K562 (cell line): ENCODE measurements at regions not wholly inside any gene's neighbourhood (a gene's known extent, or its start where the extent isn't known, plus 50 kb on each side); places are given as distances from the start of the nearest gene placed in this dataset.
A peak's percentile ranks its signal among the peaks of the same experiment; 100 is the strongest.

Experiments
- BRD9 ChIP-seq: fragments of 450-650 bp; IDR thresholded peaks from 2 replicates; pipeline ENCODE4 v1.6.1; 2018; ENCODE audit warnings: low read depth; ENCODE audit not compliant: partially characterized antibody
- E2F3 ChIP-seq: fragments of 250-450 bp; sonication (Bioruptor Pico); IDR thresholded peaks from 2 replicates; pipeline ENCODE4 v1.4.0; 2020; ENCODE audit warnings: mild to moderate bottlenecking
- ESRRB ChIP-seq: fragments of 250-450 bp; sonication (Bioruptor Pico); IDR thresholded peaks from 2 replicates; pipeline ENCODE4 v1.5.0; 2020; ENCODE audit warnings: mild to moderate bottlenecking, moderate library complexity, borderline replicate concordance
- ETS2 ChIP-seq: IDR thresholded peaks from 2 replicates; pipeline ENCODE4 v1.6.1; 2016; ENCODE audit warnings: borderline replicate concordance, missing genetic modification characterization, mild to moderate bottlenecking, moderate library complexity, missing compliant biosample characterization; ENCODE audit not compliant: poor library complexity, severe bottlenecking
- ETV1 ChIP-seq: fragments of 450-650 bp; conservative IDR thresholded peaks from 2 replicates; pipeline ENCODE4 v1.6.1; 2016; ENCODE audit warnings: missing genetic modification characterization, control low read depth, low read depth, missing compliant biosample characterization
- FOXK2 ChIP-seq, 2 experiments: fragments of 450-650 bp; IDR thresholded peaks in 1 of 2; conservative IDR thresholded peaks in 1 of 2; 2 replicates each; pipeline ENCODE4 v1.6.1; 2016; ENCODE audit warnings: low read depth in 2 of 2, mild to moderate bottlenecking in 1 of 2
- GABPB1 ChIP-seq: sonication (generic); formaldehyde crosslinking; IDR thresholded peaks from 2 replicates; pipeline ENCODE4 v1.8.0; 2022; ENCODE audit warnings: mild to moderate bottlenecking, missing genetic modification reagents
- GTF2E2 ChIP-seq: fragments of 200-800 bp; sonication (Bioruptor generic); IDR thresholded peaks from 2 replicates; pipeline ENCODE4 v1.6.1; 2016; ENCODE audit warnings: missing genetic modification characterization, missing compliant biosample characterization
- NFRKB ChIP-seq: fragments of 450-650 bp; IDR thresholded peaks from 2 replicates; pipeline ENCODE4 v1.6.1; 2016; ENCODE audit warnings: low read depth
- POLR2AphosphoS5 ChIP-seq: IDR thresholded peaks from 2 replicates; pipeline ENCODE4 v1.6.1; 2011; ENCODE audit warnings: mild to moderate bottlenecking, low read depth, low read length, moderate library complexity; ENCODE audit not compliant: control insufficient read depth, insufficient read depth
- RBM17 ChIP-seq: fragments of 200-400 bp; formaldehyde crosslinking; IDR thresholded peaks from 2 replicates; pipeline ENCODE4 v1.6.1; 2017; ENCODE audit warnings: low read depth, mild to moderate bottlenecking, low read length, borderline replicate concordance
- SETDB1 ChIP-seq: IDR thresholded peaks from one replicate; pipeline ENCODE4 v1.6.1; 2012; ENCODE audit warnings: low read length, control low read depth, inconsistent platforms
- ZFP1 ChIP-seq: fragments of 450-650 bp; formaldehyde crosslinking; IDR thresholded peaks from 2 replicates; pipeline ENCODE4 v1.4.0; 2020; ENCODE audit warnings: mild to moderate bottlenecking, mixed read lengths
- ZNF184 ChIP-seq: sonication (generic); formaldehyde crosslinking; IDR thresholded peaks from 2 replicates; pipeline ENCODE4 v1.5.0; 2020; ENCODE audit warnings: missing genetic modification reagents
- ZNF583 ChIP-seq: fragments of 250-450 bp; sonication (Bioruptor Pico); IDR thresholded peaks from 2 replicates; pipeline ENCODE4 v1.4.0; 2020
- TF ChIP-seq, protein P1 (sequence below): IDR thresholded peaks from 2 replicates; pipeline ENCODE4 v1.6.1; 2016; ENCODE audit warnings: missing genetic modification characterization, missing compliant biosample characterization
- TF ChIP-seq, protein P2 (sequence below): fragments of 200-800 bp; sonication (Bioruptor generic); IDR thresholded peaks from 2 replicates; pipeline ENCODE4 v1.6.1; 2017; ENCODE audit warnings: missing genetic modification characterization, missing compliant biosample characterization
- TF ChIP-seq, protein P3 (sequence below): fragments of 450-650 bp; IDR thresholded peaks from 2 replicates; pipeline ENCODE4 v1.6.1; 2018; ENCODE audit warnings: mild to moderate bottlenecking, low read depth; ENCODE audit not compliant: partially characterized antibody
- TF ChIP-seq, protein P4 (sequence below), 2 experiments: fragments of 450-650 bp in 1 of 2; sonication (generic) in 1 of 2; formaldehyde crosslinking; conservative IDR thresholded peaks; 2 replicates each; pipeline versions ENCODE4 v1.4.0 to v1.8.1; 2020 to 2022; ENCODE audit warnings: mild to moderate bottlenecking in 1 of 2, missing genetic modification reagents in 1 of 2
- TF ChIP-seq, protein P5 (sequence below), 3 experiments: IDR thresholded peaks in 2 of 3; conservative IDR thresholded peaks in 1 of 3; 2 replicates each; pipeline ENCODE4 v1.5.1; 2011 to 2012; ENCODE audit warnings: low read length in 3 of 3, mild to moderate bottlenecking in 3 of 3, control low read depth in 2 of 3, improper control_type of control experiment in 1 of 3, inconsistent platforms in 1 of 3, low read depth in 1 of 3, mixed read lengths in 1 of 3, moderate library complexity in 1 of 3; ENCODE audit not compliant: insufficient read depth in 2 of 3

DNA sequence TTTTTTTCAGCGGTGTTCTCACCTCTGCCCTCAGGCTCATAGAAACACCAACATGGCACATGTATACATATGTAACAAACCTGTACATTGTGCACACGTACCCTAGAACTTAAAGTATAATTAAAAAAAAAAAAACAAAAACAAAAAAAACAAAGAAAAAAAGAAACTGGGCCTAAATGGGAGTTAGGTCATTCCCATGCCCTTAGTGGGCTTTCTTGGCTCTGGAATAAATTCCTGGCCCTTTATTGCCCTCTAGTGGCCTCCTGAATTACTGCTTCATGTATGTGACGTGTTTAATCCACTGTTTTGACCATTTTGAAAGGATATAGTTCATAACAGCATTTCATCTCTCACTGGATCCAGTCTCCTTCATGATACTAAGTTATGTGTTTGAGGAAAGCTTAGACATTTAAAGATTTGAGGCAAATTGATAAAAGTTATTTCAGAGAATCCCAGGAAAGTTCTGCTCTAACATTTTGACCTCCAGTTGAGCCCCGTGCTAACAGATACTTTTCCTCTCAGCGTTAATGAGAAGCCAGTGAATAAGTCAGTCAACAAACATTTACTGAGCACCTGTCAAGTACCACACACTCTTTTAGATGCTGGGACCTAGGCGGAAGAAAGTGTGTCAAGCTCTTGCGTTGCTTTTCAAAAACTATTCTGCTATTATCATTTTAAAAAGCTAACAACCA, 54.7 kb upstream of the SYPL1 start (continued):
- TF ChIP-seq, protein P1, sequence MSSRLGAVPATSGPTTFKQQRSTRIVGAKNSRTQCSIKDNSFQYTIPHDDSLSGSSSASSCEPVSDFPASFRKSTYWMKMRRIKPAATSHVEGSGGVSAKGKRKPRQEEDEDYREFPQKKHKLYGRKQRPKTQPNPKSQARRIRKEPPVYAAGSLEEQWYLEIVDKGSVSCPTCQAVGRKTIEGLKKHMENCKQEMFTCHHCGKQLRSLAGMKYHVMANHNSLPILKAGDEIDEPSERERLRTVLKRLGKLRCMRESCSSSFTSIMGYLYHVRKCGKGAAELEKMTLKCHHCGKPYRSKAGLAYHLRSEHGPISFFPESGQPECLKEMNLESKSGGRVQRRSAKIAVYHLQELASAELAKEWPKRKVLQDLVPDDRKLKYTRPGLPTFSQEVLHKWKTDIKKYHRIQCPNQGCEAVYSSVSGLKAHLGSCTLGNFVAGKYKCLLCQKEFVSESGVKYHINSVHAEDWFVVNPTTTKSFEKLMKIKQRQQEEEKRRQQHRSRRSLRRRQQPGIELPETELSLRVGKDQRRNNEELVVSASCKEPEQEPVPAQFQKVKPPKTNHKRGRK (tag): no peak
- no peak for TF ChIP-seq POLR2AphosphoS5
- no peak for TF ChIP-seq ESRRB
- no peak for TF ChIP-seq RBM17
- TF ChIP-seq SETDB1: no peak
- TF ChIP-seq FOXK2 (conservative IDR thresholded peaks at IDR 0.05 in 1 of 2, IDR thresholded peaks at IDR 0.05 in 1 of 2; ENCODE audit: low read depth in 2 of 2): peak in 1 of 2 experiments; percentile 31; a peak in 1 of 4 replicates
- TF ChIP-seq ZNF184 (CRISPR knock-in tag): no peak
- TF ChIP-seq ETV1 (tag): no peak
- no peak for TF ChIP-seq ZFP1 (CRISPR knock-in tag)
- TF ChIP-seq E2F3: no peak
- TF ChIP-seq, protein P2, sequence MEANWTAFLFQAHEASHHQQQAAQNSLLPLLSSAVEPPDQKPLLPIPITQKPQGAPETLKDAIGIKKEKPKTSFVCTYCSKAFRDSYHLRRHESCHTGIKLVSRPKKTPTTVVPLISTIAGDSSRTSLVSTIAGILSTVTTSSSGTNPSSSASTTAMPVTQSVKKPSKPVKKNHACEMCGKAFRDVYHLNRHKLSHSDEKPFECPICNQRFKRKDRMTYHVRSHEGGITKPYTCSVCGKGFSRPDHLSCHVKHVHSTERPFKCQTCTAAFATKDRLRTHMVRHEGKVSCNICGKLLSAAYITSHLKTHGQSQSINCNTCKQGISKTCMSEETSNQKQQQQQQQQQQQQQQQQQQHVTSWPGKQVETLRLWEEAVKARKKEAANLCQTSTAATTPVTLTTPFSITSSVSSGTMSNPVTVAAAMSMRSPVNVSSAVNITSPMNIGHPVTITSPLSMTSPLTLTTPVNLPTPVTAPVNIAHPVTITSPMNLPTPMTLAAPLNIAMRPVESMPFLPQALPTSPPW: peak; percentile 30; the same call in 1 of the 2 replicates
- no peak for TF ChIP-seq ZNF583 (CRISPR knock-in tag)
- no peak for TF ChIP-seq GABPB1
- TF ChIP-seq BRD9: peak; percentile 44
- TF ChIP-seq NFRKB: no peak
- TF ChIP-seq, protein P3, sequence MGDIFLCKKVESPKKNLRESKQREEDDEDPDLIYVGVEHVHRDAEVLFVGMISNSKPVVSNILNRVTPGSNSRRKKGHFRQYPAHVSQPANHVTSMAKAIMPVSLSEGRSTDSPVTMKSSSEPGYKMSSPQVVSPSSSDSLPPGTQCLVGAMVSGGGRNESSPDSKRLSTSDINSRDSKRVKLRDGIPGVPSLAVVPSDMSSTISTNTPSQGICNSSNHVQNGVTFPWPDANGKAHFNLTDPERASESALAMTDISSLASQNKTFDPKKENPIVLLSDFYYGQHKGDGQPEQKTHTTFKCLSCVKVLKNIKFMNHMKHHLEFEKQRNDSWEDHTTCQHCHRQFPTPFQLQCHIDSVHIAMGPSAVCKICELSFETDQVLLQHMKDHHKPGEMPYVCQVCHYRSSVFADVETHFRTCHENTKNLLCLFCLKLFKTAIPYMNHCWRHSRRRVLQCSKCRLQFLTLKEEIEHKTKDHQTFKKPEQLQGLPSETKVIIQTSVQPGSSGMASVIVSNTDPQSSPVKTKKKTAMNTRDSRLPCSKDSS: no peak
- TF ChIP-seq, protein P4, sequence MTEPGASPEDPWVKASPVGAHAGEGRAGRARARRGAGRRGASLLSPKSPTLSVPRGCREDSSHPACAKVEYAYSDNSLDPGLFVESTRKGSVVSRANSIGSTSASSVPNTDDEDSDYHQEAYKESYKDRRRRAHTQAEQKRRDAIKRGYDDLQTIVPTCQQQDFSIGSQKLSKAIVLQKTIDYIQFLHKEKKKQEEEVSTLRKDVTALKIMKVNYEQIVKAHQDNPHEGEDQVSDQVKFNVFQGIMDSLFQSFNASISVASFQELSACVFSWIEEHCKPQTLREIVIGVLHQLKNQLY (CRISPR knock-in tag; conservative IDR thresholded peaks at IDR 0.05): no peak
- TF ChIP-seq GTF2E2 (tag): no peak
- no peak for TF ChIP-seq ETS2 (tag)
- TF ChIP-seq, protein P5, sequence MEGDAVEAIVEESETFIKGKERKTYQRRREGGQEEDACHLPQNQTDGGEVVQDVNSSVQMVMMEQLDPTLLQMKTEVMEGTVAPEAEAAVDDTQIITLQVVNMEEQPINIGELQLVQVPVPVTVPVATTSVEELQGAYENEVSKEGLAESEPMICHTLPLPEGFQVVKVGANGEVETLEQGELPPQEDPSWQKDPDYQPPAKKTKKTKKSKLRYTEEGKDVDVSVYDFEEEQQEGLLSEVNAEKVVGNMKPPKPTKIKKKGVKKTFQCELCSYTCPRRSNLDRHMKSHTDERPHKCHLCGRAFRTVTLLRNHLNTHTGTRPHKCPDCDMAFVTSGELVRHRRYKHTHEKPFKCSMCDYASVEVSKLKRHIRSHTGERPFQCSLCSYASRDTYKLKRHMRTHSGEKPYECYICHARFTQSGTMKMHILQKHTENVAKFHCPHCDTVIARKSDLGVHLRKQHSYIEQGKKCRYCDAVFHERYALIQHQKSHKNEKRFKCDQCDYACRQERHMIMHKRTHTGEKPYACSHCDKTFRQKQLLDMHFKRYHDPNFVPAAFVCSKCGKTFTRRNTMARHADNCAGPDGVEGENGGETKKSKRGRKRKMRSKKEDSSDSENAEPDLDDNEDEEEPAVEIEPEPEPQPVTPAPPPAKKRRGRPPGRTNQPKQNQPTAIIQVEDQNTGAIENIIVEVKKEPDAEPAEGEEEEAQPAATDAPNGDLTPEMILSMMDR (IDR thresholded peaks at IDR 0.05 in 2 of 3, conservative IDR thresholded peaks at IDR 0.05 in 1 of 3; ENCODE audit: insufficient read depth in 2 of 3, low read depth in 1 of 3, low read length in 3 of 3): peak; percentile 79 to 98 (median 92)
